ENCODE measurements at regions not wholly inside any gene's neighbourhood (a gene's known extent, or its start where the extent isn't known, plus 50 kb on each side); places are given as distances from the start of the nearest gene placed in this dataset.

DNA sequence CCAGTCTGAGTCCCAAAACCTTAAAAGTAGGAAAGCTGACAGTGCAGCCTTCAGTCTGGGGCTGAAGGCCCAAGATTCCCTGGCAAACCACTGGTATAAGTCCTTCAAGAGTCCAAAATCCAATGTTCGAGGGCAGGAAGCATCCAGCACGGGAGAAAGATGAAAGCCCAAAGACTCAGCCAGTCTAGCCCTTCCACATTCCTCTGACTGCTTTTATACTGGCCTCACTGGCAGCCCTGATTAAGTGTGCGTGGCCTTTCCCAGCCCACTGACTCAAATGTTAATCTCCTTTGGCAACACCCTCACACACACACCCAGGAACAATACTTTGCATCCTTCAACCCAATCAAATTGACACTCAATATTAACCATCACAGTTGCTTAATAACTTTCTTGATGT lies 372.1 kb upstream of the CCDC196 start:
- TF ChIP-seq ZFP30 (CRISPR knock-in tag; IDR thresholded peaks at IDR 0.05), result no peak
- TF ChIP-seq, protein P1, sequence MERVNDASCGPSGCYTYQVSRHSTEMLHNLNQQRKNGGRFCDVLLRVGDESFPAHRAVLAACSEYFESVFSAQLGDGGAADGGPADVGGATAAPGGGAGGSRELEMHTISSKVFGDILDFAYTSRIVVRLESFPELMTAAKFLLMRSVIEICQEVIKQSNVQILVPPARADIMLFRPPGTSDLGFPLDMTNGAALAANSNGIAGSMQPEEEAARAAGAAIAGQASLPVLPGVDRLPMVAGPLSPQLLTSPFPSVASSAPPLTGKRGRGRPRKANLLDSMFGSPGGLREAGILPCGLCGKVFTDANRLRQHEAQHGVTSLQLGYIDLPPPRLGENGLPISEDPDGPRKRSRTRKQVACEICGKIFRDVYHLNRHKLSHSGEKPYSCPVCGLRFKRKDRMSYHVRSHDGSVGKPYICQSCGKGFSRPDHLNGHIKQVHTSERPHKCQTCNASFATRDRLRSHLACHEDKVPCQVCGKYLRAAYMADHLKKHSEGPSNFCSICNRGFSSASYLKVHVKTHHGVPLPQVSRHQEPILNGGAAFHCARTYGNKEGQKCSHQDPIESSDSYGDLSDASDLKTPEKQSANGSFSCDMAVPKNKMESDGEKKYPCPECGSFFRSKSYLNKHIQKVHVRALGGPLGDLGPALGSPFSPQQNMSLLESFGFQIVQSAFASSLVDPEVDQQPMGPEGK (CRISPR knock-in tag; IDR thresholded peaks at IDR 0.05; ENCODE audit: borderline replicate concordance), result no peak
- no peak for TF ChIP-seq ZFP3 (CRISPR knock-in tag; IDR thresholded peaks at IDR 0.05)

Data from SK-N-SH treated with all-trans-retinoic acid at 6 μM for 48 hours (cell line).